ENCODE measurements at regions not wholly inside any gene's neighbourhood (a gene's known extent, or its start where the extent isn't known, plus 50 kb on each side); places are given as distances from the start of the nearest gene placed in this dataset.

- TF ChIP-seq CTCF (IDR thresholded peaks at IDR 0.05; ENCODE audit: low read depth, low read length) (no peak), EZH2phosphoT487 (IDR thresholded peaks at IDR 0.05; ENCODE audit: low read depth) (no peak)
These were observed 58.0 kb upstream of the ZNF536 start for GRCh38 chr19:30314056-30314804.

Data from OCI-LY3 (cell line).